ENCODE measurements at regions not wholly inside any gene's neighbourhood (a gene's known extent, or its start where the extent isn't known, plus 50 kb on each side); places are given as distances from the start of the nearest gene placed in this dataset.

DNA sequence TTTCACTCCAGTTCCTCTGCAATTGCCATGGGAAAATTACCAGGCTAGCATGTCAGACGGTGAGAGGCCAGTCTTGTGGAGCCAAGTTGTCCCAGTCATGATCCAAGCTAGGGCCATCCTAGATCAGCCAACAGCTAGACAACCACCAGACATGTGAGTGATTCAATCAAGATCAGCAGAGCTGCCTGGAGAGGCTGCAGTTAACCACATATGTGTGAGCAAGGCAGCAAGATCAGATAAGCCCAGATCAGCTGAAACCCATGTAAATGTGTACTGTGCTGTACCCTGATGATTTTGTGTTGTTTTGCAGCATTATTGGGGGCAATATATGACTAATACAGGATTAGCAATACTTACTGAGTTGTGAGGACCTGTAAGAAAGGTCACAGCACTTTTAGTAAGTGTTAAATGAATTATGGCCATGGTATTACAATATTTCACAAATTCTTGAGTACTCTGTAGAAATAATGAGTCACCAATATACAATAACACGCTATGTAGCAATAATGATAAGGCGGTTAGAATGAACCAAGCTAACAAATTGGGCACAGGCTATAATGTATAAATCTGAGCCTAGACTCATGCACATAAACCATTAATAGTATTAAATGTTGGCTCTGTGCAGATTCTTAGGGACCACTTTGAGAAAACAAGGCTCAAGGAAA lies 91.4 kb downstream of the SUDS3 start:
- DNase-seq: no peak

DNA sequence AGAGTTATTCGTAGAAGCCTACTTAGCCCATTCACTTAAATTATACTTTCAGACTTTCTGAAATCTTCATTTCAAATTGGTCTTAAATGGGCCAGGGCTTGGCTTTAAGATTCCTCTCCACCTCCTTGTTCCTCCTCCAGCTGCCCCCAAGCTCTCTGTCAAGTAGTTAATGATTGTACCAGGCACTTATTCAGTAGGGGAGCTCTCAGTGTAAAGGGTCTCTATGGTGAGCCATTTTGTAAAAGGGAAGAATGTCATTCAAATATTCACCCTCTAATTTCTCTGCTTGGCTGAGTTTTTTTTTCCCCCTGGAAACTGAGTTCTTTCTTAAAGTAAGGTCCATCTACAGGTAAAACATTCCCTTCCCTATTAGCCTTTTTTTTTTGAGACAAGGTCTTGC lies 96.6 kb downstream of the SUDS3 start:
- no peak for DNase-seq

DNA sequence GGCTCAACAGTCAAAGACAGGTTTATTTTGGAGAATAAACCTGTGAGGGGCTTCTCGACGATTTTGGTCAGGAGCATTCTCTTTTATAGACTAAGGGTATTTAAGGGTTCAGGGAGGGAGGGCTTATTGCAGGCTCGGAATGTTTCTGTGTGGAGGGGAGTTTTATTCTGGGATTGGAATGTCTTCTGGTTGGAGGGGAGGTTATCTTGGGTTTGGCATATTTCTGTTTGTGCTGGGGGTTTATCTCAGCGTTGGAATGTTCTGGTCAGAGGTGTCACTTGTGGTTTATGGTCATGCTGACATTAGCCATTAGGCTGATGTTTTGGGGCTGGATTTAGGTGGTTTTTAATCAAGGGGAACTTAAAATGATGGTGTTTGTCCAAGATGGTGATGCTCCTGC lies 103.9 kb downstream of the SUDS3 start:
- DNase-seq: no peak

DNA sequence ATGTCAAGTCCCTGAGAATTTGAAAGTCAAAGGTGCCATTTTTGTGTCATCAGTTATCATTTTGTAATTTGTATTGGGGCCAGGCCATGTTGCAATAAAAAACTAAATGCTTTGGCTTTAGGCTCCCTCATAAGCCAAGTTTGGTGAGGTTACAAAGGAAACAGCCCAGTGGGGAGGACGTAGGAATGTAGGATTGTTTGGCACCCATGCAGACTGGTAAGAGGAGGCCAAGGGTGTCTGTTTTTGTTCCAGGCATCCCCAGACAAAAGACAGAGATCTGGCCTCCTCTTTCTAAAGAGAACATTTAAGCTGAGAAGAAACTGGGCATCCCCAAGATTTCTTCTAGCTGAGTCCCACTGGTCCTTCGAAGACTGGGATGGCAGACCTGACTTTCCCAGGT lies 111.7 kb downstream of the SUDS3 start:
- DNase-seq: no peak

DNA sequence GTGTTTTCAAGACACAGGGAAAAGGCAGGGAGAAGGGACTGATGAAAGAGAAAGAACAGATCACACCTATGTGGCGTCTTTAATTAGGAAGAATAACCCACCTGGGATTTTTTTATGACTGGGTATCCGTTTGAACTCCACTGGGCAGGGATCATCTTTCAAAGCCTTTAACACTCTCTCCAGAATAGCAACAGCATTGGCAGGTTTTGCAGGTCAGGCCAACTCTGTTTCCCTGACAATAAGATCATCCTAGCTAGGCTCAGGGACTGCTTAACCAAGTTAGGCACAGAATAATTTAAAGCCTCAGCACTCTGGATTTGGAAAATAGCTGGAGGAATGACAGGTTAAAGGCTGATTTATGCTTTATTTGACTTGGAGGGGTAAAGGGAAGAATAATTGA lies 117.6 kb downstream of the SUDS3 start:
- DNase-seq: no peak

DNA sequence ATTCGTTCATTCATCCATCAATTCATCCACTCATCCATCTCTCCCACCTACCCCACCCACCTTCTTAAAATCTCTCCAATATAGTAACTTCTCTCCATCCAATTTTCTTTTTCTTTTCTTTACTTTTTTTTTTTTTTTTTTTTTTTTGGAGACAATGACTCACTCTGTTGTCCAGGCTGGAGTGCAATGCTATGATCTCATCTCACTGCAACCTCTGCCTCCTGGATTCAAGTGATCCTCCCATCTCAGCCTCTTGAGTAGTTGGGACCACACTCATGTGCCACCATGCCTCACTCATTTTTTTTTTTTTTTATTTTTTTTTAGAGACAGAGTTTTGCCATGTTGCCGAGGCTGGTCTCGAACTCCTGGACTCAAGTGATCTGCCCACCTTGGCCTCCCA lies 118.4 kb downstream of the SUDS3 start:
- DNase-seq: no peak

DNA sequence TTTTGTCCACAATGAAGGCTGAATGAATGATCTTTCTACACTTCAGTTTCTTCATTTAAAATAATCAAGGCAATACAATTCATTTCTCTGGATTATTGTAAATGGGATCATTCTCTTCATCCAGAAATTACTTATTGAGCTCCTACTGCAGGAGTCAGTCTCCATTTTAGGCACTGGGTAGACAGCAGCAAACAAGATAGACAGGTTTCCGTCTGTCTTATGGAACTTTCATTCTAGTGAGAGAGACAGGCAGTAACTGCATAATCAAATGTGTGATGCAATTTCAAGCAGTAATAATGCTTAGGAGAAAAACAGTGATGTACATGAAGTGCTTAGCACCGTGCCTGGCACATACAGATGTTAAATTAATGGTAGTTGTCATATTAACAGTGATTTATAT lies 118.9 kb downstream of the SUDS3 start:
- DNase-seq: no peak

DNA sequence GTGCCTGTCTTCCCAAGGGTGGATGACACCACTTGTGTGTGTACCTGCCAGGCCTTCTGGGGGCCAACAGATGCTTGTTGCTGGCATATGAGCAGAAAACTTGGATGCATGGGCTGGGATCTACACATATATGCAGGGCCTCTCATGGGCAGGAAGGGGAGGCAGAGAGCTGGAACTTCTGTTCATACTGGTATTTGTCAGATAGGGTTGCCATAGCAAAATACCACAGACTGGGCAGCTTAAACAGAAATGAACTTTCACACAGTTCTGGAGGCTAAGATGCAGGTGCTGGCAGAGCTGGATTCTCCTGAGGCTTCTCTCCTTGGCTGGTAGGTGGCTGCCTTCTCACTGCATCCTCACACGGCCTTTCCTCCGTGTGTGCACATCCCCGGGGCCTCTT lies 121.8 kb downstream of the SUDS3 start:
- no peak for DNase-seq

DNA sequence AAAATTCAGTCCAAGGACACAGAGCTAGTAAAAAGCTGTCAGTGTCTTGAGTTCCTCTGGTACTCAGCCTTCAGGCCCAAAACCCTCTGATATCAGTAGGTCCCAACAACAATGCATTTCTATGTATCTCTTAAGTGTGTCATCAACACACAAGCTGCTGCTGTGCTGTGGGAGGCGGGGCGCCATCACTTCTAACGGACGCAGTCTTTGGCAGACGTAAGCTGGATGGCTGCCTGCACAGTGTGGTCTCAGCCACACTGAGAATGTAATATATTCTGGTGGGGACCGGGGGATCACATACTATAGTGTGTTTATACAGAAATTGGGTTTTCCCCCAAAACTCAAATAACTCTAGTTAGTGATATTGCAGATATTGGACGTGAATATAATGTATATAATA lies 123.9 kb downstream of the SUDS3 start:
- no peak for DNase-seq

DNA sequence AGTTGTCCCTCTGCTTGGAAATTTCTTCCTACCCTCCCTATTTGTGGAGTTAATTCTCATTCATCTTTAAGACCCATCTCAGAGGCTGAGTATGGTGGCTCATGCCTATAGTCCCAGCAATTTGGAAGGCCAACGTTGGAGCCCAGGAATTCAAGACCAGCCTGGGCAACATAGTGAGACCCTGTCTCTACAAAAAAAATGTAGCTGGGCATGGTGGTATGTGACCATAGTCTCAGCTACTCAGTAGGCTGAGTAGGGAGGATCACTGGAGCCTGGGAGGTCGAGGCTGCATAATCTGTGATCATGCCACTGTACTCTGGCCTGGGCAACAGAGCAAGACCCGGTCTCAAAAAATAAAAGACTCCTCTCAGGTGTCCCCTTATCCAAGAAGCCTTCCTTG lies 125.1 kb downstream of the SUDS3 start:
- no peak for DNase-seq

DNA sequence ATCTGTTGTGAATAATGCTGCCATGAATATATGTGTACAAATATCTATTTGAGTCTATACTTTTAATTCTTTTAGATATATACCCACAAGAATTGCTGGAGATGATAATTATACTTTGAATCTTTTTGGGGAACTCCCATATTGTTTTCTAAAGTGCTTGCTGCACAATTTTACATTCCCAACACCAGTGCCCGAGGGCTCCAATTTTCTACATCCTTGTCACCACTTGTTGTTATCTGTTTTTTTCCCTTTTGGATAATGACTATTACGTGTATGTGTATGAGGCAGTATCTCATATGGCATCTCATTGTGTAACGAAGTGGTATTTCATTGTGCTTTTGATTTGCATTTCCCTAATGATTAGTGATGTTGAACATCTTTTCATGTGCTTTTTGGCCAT lies 127.1 kb downstream of the SUDS3 start:
- no peak for DNase-seq

DNA sequence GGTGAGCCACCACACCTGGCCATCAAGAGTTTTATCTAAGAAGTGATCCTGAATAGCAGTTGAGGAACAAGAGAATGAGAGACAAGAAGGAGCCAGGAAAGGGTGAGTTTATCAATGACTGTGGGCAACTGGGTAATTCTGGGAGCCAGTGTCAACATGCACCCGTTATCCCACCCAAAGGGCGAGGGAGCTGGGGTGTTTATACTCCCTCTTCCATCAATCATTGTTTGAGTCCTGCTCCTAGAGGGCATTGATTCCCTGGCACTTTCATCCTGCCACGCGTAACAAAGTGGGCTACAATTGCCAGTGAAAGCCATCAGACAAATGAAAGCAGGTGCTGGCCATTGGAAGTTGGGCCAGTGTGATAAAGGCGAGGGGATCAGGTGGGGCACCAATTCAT lies 136.3 kb downstream of the SUDS3 start:
- DNase-seq: no peak

DNA sequence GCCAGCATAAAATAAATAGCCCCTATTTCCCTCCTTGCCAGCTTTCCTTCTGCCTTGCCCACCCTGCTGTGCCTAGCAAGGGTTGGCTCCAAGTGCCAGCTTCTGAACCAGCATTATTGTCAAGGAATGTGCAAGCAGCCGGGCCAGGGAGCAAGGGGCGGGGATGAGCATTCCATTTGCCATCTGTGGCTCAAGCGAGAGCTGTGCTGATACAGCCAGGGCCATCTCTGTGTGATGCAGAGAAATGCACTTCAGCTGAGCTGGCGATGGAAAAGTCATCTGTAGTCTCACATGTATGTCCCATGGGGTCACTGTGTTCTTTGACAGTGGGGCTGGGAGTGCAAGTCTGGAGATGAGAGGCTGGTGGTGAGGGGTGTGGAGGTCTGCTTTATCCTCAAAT lies 137.3 kb downstream of the SUDS3 start:
- no peak for DNase-seq

DNA sequence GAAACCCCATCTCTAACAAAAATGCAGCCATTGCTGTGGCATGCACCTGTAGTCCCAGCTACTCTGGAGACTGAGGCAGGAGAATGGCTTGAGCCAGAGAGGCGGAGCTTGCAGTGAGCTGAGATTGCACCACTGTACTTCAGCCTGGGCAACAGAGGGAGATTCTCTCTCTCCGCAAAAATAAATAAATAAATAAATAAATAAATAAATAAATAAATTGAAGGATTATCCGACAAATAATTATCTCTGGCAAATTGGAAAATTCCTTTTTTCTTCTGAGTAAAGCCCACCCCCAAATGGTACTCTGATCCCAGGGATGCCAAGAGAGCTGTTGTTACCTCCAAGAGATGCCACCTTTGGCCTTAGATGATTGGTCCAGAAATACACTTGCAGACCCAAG lies 137.9 kb downstream of the SUDS3 start:
- no peak for DNase-seq

DNA sequence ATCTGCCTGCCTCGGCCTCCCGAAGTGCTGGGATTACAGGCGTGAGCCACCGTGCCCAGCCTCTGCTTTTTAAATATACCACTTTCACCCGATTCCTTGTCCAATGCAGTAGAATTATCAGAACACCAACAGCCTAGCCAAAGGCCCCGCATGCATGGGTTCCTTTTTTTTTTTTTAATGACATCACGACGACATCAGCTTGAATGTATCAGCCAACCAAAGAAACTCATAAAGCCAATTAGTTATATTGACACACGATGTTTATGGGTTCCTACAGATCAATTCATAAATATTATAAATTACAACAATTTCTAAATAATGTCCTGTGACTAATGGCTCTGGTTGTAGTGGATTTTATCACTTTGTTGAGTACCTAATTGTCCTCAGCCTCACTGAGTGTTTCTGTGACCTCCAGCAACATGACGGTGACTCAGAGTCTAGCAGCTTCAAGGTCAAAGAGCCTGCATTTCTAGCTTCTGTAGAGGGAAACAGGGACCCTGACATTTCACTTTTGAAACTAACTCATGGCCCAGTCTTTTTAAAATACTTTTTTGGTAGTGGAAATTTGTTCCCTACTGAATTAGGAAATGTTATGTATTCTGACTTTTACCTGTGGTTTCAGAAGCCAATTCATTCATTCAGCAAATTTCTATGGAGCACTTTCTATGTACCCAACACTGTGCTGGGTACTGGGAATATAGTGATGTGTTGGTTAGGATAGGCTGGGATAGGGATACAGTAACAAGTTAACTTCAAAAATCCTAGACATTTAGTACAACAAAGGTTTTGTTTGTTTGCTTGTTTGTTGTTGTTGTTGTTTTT lies 144.1 kb downstream of the SUDS3 start:
- DNase-seq: no peak

DNA sequence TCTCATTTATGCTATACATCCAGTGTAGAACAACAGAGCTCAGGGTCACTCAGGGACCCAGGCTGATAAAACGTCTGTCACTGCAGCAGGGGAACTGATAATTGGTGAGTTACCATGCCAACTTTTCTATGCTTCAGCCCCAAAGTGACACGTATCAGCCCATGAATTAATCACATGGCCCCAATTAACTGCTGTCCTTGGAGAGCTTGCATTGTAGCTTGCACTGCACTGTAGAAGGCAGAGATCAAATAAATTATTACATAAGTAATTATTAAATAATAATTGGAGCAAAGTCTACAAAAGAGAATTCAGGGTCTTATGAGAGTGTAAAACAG lies 144.6 kb downstream of the SUDS3 start:
- no peak for DNase-seq

DNA sequence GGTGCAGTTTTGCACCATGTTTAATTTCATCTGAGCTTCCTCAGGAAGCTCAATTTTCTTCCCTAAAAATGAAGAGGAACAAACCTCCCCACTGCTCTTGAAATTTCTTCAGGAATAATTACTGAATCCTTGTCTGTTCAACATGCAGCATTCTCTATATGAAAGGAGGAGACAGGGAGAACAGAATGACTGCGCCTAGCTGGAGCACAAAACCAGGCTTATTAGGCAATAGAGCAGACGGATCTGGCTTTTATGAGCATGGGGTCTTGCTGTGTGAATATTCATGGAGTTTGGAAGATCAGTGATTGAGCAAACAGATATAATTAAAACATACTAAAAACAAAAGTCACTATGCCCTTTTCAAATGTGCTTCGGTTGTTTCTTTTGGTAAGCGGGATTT lies 148.1 kb downstream of the SUDS3 start:
- DNase-seq: no peak

DNA sequence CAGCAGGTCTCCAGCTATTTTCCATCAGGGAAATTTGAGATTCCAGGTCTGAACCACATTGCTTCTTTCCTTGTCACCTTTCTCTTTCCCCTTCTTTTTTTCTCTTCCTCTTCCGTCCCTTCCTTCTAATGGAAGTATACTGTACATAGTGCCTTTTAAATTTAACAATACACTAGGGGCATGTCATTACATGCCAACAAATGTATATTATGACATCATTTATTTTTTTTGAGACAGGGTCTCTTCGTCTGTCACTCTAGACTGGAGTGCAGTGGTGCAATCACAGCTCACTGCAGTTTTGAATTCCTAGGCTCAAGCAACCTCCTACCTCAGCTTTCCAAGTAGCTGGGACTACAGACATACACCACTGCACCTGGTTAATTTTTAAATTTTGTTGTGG lies 148.9 kb downstream of the SUDS3 start:
- DNase-seq: no peak

DNA sequence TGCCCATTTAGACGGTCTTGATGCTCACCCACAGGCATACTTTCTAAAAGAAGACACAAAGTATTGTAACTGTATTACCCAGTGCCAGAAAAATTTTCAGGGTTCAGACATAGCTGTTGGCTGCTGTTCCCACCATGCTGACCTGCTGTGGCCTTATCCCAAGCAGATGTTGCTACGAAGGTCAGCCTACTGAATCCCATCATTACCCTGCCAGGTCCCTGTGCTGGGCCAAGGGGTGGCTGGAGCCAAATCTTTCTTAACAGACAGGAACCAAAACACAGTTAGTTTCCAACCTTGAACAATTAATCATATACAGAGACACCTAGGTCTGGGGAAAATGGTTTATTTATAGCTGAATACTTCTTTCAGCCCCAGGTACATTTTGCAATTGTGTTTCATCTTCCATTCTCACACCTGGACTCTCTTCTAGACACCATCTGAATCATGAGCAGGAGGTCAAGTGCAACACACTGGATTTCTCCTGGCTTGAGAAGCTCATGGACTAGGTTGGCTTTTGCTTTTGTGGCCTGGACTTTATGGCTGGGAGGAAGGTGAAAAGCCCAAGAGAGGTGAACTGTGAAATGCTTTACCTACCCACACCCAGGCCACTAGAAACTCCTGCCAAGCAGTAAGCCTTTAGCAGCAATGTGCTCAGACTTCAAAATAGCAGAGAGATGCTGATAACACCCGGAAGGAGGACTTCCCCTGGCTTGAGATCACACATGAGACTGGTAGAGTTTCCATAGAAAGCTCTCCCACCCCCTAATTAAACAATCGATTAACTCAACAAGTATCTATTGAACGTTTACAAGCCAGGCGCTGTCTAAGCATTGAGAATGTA lies 150.1 kb downstream of the SUDS3 start:
- DNase-seq: no peak

DNA sequence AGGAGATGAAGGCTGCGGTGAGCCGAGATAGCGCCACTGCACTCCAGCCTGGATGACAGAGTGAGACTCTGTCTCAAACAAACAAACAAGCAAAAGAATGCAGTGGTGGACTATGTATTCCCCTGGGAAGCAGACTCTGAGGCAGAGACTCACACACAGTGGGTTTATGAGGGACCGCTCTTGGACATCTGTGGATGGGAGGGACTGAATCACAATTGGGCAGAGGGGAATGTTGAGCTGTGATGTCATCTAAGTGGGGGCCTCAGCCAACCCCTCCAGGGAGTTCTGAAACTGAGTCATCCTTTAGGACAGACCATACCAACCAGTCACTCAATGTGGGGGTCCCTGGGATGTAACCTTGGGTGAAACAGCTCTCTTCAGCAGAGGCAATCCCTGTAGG lies 151.0 kb downstream of the SUDS3 start:
- DNase-seq: no peak

DNA sequence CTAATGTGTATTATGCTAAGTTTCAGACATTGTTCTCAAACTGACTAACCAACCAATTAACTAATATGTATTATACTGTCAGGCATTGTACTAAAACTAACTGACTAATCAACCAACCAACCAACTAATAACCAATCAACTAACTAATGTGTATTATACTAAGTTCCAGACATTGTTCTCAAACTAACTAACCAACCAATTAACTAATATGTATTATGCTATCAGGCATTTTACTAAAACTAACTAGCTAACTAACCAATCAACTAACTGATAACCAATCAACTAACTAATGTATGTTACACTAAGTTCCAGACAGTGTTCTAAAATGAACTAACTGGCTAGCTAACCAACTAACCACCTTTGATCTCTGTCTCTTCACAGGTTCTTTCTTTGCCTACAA lies 152.3 kb downstream of the SUDS3 start:
- DNase-seq: no peak

DNA sequence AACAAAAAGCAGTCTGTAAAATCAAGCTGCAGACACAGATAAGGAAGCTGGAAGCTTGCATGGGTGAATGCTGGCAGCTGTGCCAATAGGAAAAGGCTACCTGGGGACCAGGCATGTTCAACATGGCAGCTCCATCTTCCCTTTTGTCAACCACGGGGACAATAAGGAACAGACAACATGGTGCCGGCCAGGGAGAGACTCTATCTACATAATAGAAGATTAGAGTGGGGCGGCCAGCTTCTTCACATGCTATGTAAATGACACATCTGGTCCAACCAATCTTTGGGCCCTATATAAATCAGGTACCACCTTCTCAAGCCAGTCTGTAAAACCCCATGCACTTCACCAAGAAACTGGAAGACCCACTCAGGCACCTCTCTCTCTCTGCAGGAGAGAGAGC lies 157.6 kb downstream of the SUDS3 start:
- DNase-seq: no peak

DNA sequence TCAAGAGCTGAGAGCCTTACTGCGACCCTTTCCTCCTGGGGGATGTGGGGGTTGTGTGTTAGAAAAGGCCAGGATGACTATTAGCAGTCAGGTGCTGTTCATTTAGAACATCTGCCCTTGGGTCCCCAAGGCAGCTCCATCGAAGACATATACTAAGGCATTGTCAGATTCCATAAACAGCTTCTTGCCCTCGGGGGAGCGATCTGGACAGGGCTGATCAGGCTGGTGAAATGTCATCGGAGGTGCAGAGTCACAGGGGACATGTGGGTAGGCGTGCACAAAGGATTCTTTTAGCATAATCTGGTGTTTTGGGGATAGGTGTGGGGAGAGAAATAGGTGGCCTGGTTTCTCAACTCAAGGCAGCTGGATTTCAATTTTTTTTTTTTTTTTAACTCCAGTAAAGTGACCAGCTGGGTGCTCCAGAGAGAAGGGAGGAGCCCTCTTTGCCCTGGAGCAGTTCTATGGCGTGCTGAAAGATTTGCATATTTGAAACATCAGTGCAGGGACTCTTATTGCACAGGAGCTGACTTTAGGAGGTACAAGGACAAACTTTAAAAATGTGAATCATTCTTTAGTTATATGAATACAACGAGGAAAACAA lies 160.1 kb downstream of the SUDS3 start:
- no peak for DNase-seq

Data from inflammatory macrophage (primary cell).